MCF 10A (cell line): ENCODE measurements at regions not wholly inside any gene's neighbourhood (a gene's known extent, or its start where the extent isn't known, plus 50 kb on each side); places are given as distances from the start of the nearest gene placed in this dataset.

Experiments
- BruUV-seq: library from RNA; stranded (reverse); fragments of 400-500 nt; replicated peaks from 2 replicates; lab custom pipeline; 2021; lab: Mats Ljungman, UMichigan
- CTCF ChIA-PET: fragments of 300-600 bp; sonication (Branson Sonifier 250); formaldehyde crosslinking; extraction: SDS; loops from one replicate; lab custom pipeline; 2021; ENCODE audit warnings: antibody characterized with exemption, inconsistent platforms; lab: Yijun Ruan, JAX
- POLR2A ChIA-PET: fragments of 300-600, 350-650 bp; sonication (Branson Sonifier 250); formaldehyde crosslinking; extraction: SDS; loops from one replicate; lab custom pipeline; 2020; ENCODE audit warnings: antibody characterized with exemption, inconsistent platforms; lab: Yijun Ruan, JAX
- DNase-seq: peaks from one replicate; pipeline ENCODE4 v3.0.0-alpha.2; 2018; ENCODE audit not compliant: unreplicated experiment
- H3K27ac Mint-ChIP-seq: one replicate; pipeline ENCODE4 v1.8.0; 2022; ENCODE audit warnings: mild to moderate bottlenecking, low read depth, mixed read lengths; ENCODE audit not compliant: unreplicated experiment
- H3K27me3 Mint-ChIP-seq: one replicate; pipeline ENCODE4 v1.8.0; 2022; ENCODE audit warnings: mixed read lengths; ENCODE audit not compliant: insufficient read depth, unreplicated experiment
- H3K36me3 Mint-ChIP-seq: one replicate; pipeline ENCODE4 v1.8.0; 2022; ENCODE audit warnings: mild to moderate bottlenecking, moderate library complexity, mixed read lengths; ENCODE audit not compliant: insufficient read depth, unreplicated experiment
- H3K4me1 Mint-ChIP-seq: one replicate; pipeline ENCODE4 v1.8.0; 2022; ENCODE audit warnings: mixed read lengths; ENCODE audit not compliant: insufficient read depth, unreplicated experiment
- H3K4me3 Mint-ChIP-seq: one replicate; pipeline ENCODE4 v1.8.0; 2022; ENCODE audit warnings: mild to moderate bottlenecking, moderate library complexity, mixed read lengths; ENCODE audit not compliant: unreplicated experiment
- H3K9me3 Mint-ChIP-seq: one replicate; pipeline ENCODE4 v1.8.0; 2022; ENCODE audit warnings: mixed read lengths; ENCODE audit not compliant: unreplicated experiment
- CTCF ChIP-seq: fragments of 200-600 bp; IDR thresholded peaks from one replicate; pipeline ENCODE4 v1.8.0; 2022; ENCODE audit warnings: antibody characterized with exemption, mild to moderate bottlenecking; ENCODE audit not compliant: unreplicated experiment
- intact Hi-C: fragments of 100-400 bp; cut with micrococcal nuclease; formaldehyde crosslinking; loops from 2 replicates; pipeline ENCODE4 v1.14.1; 2022

DNA sequence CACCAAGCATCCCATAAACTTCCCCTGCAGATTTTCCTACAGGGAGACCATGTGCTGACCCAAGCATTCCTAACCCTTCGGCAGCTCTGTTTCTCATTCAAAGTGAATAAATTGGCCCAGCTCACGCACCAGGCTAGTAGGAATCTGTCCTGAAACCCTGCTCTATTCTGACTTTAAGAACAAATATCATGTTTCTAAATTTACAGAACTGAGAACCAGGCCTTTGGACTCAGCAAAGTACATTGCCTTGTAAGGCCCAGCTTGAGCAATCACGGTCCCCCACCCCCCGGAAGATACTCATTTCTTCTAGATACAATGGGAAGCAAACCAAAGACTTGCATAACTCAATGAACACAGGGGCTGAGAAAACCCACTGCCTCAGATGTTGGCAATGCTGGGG is 160.1 kb upstream of the NFIA start:
- Mint-ChIP-seq H3K36me3 (no peaks in the 10 kb centered on the region), H3K27ac (no peak overlapping the region), H3K9me3 (no peaks in the 10 kb centered on the region), H3K4me3 (no peak overlapping the region), H3K4me1 (no peaks in the 10 kb centered on the region), H3K27me3 (no peaks in the 10 kb centered on the region)
- POLR2A ChIA-PET, result no interaction called here
- intact Hi-C loops, result no loop called here
- BruUV-seq, result no TSS peak
- no peak for DNase-seq
- CTCF ChIA-PET, result no interaction called here
- no peak for TF ChIP-seq CTCF

DNA sequence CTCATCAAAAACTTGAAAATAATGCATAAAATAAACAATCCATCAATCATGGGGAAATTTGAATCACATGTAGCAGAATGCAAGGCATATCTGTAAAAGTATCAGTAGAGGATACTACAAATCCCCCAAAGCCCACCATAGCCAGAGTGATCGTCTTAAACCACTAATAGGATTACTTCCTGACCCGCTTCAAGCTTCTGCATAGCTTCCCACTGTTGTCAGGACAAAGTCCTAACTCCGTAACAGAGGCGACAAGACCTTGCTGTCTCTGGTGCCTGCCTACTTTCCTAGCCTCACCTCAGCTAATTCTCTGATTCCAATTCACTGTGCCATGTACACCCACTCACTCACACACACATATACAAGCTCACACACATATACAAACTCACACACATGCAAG is 161.2 kb upstream of the NFIA start:
- no TSS peak for BruUV-seq
- H3K4me3 Mint-ChIP-seq, result no peak overlapping the region

GRCh38 chr1:60920561-60920960 is 161.8 kb upstream of the NFIA start:
- Mint-ChIP-seq H3K27me3 (no peaks in the 10 kb centered on the region), H3K9me3 (no peaks in the 10 kb centered on the region), H3K27ac (no peak overlapping the region), H3K36me3 (no peaks in the 10 kb centered on the region), H3K4me1 (peaks cover 5% of the 10 kb centered on the region), H3K4me3 (no peak overlapping the region)
- POLR2A ChIA-PET, result interaction anchor here (0.6 kb wide), 1 partner anchor 370 kb away, joined by 3 read pairs; no protein-coding TSS in a partner anchor
- intact Hi-C loops, result no loop called here
- TF ChIP-seq CTCF, result no peak
- DNase-seq, result no peak
- BruUV-seq, result no TSS peak
- CTCF ChIA-PET, result no interaction called here

More for the DNA sequence above, 161.2 kb upstream of the NFIA start:
- intact Hi-C loops, result no loop called here
- no peaks in the 10 kb centered on the region for H3K36me3 Mint-ChIP-seq
- H3K9me3 Mint-ChIP-seq, result no peaks in the 10 kb centered on the region
- ChIA-PET CTCF (no interaction called here), POLR2A (no interaction called here)
- peaks cover 5% of the 10 kb centered on the region for H3K4me1 Mint-ChIP-seq
- H3K27ac Mint-ChIP-seq, result no peak overlapping the region
- no peak for TF ChIP-seq CTCF
- no peaks in the 10 kb centered on the region for H3K27me3 Mint-ChIP-seq
- no peak for DNase-seq

DNA sequence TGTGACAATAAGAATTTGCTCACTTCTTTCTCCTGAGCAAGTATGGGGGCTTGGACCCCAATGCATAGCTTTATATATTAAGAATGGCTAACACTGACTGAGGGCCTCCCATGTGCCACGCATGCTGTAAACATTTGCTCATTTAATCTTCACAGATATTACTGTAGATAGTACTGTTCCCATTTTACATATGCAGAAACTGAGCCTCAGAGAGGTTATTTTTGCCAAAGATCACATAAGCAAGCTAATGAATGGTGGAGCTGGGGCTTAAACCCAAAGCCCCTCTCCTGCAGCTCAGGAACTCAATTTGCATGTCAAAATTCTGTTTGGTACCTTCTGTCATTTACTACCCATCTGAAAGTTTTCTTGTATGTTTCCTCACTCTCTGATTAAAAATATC is 163.5 kb upstream of the NFIA start:
- ChIA-PET POLR2A (no interaction called here), CTCF (interaction anchor here (1.0 kb wide), 1 partner anchor 26 kb away, joined by 4 read pairs; no protein-coding TSS in a partner anchor)
- BruUV-seq, result no TSS peak
- Mint-ChIP-seq H3K4me3 (no peak overlapping the region), H3K4me1 (peaks cover 5% of the 10 kb centered on the region), H3K27me3 (no peaks in the 10 kb centered on the region), H3K36me3 (no peaks in the 10 kb centered on the region), H3K9me3 (no peaks in the 10 kb centered on the region), H3K27ac (no peak overlapping the region)
- intact Hi-C loops, result no loop called here
- no peak for DNase-seq
- TF ChIP-seq CTCF, result no peak
